SU-DHL-6 (cell line): ENCODE measurements at regions not wholly inside any gene's neighbourhood (a gene's known extent, or its start where the extent isn't known, plus 50 kb on each side); places are given as distances from the start of the nearest gene placed in this dataset.

Experiments used
- EZH2phosphoT487 ChIP-seq: fragments of 200-600 bp; sonication (generic), shearing (Covaris generic); conservative IDR thresholded peaks from 2 replicates; pipeline ENCODE4 v1.6.1; 2018; ENCODE audit warnings: mild to moderate bottlenecking, antibody characterized with exemption, low read length, moderate library complexity, mixed read lengths
- TF ChIP-seq, protein P1 (sequence below): fragments of 200-600 bp; sonication (generic); IDR thresholded peaks from one replicate; pipeline ENCODE4 v1.5.1; 2017; ENCODE audit warnings: antibody characterized with exemption, mild to moderate bottlenecking, low read length, moderate library complexity; ENCODE audit not compliant: insufficient read depth, poor library complexity, severe bottlenecking

DNA sequence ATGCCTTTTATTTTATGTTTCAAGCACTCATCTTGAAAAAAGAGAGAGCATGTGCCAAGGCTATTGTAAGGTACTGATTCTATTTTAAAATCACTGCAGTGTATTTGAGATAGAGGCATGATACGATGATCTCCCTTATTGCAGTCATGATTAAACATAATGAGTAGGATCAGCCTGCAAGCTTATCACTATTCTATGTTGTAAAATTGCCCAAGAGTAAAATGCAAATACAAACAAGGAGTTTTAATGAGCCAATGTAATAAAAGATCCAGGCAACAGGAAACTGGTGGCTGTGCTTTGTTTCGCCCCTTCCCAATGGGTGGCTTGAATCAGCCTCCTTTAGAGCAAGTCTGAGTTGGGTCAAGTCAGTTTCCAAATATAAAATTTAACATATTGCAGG, 116.4 kb upstream of the RBMS1 start:
- TF ChIP-seq, protein P1, sequence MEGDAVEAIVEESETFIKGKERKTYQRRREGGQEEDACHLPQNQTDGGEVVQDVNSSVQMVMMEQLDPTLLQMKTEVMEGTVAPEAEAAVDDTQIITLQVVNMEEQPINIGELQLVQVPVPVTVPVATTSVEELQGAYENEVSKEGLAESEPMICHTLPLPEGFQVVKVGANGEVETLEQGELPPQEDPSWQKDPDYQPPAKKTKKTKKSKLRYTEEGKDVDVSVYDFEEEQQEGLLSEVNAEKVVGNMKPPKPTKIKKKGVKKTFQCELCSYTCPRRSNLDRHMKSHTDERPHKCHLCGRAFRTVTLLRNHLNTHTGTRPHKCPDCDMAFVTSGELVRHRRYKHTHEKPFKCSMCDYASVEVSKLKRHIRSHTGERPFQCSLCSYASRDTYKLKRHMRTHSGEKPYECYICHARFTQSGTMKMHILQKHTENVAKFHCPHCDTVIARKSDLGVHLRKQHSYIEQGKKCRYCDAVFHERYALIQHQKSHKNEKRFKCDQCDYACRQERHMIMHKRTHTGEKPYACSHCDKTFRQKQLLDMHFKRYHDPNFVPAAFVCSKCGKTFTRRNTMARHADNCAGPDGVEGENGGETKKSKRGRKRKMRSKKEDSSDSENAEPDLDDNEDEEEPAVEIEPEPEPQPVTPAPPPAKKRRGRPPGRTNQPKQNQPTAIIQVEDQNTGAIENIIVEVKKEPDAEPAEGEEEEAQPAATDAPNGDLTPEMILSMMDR, result no peak
- no peak for TF ChIP-seq EZH2phosphoT487
